Colonic mucosa (tissue), 4 donors: ENCODE measurements at regions not wholly inside any gene's neighbourhood (a gene's known extent, or its start where the extent isn't known, plus 50 kb on each side); places are given as distances from the start of the nearest gene placed in this dataset.

ENCODE experiments used
- DNase-seq: peaks from one replicate; pipeline ENCODE4 v3.0.0-alpha.2; 2020
- H3K27ac ChIP-seq: fragments of 200-600 bp; one replicate; pipeline ENCODE4 v1.8.0; 2021
- H3K27me3 ChIP-seq: fragments of 200-600 bp; one replicate; pipeline ENCODE4 v1.8.0; 2021
- H3K36me3 ChIP-seq: fragments of 200-600 bp; one replicate; pipeline ENCODE4 v1.8.0; 2021
- H3K4me1 ChIP-seq: fragments of 200-600 bp; one replicate; pipeline ENCODE4 v1.8.0; 2021; ENCODE audit warnings: mild to moderate bottlenecking
- H3K4me3 ChIP-seq: fragments of 200-600 bp; one replicate; pipeline ENCODE4 v1.8.0; 2021
- H3K9ac ChIP-seq, 2 donors: one replicate each; pipeline ENCODE4 v1.7.0; 2013; ENCODE audit warnings: control low read depth in 2 of 2, low read depth in 2 of 2, low read length in 2 of 2
- H3K9me3 ChIP-seq: fragments of 200-600 bp; one replicate; pipeline ENCODE4 v1.8.0; 2021
- intact Hi-C: fragments of 100-400 bp; cut with DNase I; formaldehyde crosslinking; loops from one replicate; pipeline ENCODE4 v1.14.1; 2022
- TF ChIP-seq, protein P1 (sequence below): fragments of 200-600 bp; IDR thresholded peaks from one replicate; pipeline ENCODE4 v1.8.0; 2022; ENCODE audit warnings: antibody characterized with exemption, mild to moderate bottlenecking
- donor health status: healthy.
- donor health status: DM: no; HTN: no; CAD: no.
- donor health status: DM: no; HTN: no; CAD: no.

DNA sequence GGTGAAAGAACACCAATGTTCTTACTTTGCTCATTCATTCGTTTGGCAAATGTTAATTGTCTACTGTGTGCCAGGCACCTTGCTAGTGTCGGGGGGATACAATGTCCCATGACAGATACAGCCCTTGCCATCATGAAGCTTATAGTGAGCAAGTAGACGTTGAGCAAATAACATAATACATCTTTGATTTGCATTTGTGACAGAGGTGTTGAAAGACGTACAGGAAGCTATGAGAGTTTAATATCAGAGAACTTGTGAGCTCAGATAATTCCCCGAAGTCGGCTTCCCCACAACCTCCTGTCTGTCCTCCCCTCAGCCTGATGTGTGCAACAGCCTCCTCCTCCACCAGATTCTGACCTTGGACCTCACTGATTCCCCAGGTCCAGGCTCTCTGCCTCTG is 138.0 kb upstream of the SDK2 start:
- Histone ChIP-seq H3K4me1 (peaks cover 5% of the 10 kb centered on the region), H3K9ac (peak overlapping the region in 1 of 2 donors; percentile 12), H3K27ac (no peak overlapping the region), H3K36me3 (no peaks in the 10 kb centered on the region), H3K27me3 (no peaks in the 10 kb centered on the region), H3K9me3 (no peaks in the 10 kb centered on the region), H3K4me3 (no peak overlapping the region)
- no peak for DNase-seq
- TF ChIP-seq, protein P1, sequence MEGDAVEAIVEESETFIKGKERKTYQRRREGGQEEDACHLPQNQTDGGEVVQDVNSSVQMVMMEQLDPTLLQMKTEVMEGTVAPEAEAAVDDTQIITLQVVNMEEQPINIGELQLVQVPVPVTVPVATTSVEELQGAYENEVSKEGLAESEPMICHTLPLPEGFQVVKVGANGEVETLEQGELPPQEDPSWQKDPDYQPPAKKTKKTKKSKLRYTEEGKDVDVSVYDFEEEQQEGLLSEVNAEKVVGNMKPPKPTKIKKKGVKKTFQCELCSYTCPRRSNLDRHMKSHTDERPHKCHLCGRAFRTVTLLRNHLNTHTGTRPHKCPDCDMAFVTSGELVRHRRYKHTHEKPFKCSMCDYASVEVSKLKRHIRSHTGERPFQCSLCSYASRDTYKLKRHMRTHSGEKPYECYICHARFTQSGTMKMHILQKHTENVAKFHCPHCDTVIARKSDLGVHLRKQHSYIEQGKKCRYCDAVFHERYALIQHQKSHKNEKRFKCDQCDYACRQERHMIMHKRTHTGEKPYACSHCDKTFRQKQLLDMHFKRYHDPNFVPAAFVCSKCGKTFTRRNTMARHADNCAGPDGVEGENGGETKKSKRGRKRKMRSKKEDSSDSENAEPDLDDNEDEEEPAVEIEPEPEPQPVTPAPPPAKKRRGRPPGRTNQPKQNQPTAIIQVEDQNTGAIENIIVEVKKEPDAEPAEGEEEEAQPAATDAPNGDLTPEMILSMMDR = no peak
- intact Hi-C loops = no loop called here

DNA sequence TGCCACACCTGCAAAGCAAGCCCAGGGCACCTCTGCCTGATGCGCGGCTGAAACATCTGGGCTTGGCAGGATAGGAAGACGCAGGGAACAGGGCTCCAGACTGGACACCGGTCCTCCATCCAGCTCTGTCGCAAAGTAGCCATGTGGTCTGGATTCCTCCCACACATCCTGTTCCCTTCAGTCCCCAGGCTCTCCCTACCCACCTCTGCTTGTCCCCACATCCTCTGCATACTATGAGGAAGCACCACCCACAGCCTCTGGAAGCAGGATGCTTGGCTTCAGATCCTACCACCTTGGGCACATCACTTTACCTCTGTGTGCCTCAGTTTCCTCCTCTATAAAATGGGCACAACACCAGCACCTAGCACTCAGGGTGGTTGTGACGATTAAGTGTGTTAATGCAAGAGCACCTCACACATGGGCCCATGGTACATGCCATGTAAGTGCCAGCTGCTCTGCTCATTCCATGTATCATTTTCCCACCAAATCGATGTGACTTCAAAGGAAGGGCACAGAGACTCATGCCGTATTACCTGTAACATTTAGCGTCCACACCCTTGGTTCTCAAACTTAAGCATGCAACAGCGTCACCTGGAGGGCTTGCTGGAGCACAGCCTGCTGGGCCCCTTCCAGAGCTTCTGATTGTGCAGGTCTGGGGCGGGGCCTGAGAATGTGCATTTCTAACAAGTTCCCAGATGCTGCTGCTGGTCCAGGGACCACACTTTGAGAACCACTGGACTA is 138.6 kb upstream of the SDK2 start:
- peaks cover 5% of the 10 kb centered on the region for H3K4me1 ChIP-seq

DNA sequence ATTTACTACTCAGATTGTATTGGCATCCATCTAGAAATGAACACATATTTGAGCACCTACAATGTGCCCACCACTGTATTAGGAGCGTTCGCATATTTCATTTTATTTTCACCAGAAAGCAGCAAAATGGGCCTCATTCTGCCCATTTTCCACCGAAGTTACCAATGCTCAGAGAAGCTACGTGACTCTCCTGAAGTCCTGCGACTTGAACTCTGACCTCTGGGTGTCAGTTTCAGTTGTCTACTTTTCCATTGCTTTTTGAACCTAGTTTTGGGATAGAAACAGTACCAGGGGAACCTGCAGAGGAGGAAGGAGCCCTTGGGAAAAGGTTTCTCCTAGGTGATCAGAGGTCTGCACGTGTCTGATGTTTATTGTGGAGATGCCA is 139.1 kb upstream of the SDK2 start:
- H3K27me3 ChIP-seq = no peaks in the 10 kb centered on the region
- H3K4me3 ChIP-seq = no peak overlapping the region
- peaks cover 5% of the 10 kb centered on the region for H3K4me1 ChIP-seq
- no peak overlapping the region for H3K9ac ChIP-seq
- no peak for DNase-seq
- TF ChIP-seq, protein P1 = no peak
- H3K36me3 ChIP-seq = no peaks in the 10 kb centered on the region
- H3K27ac ChIP-seq = no peak overlapping the region
- intact Hi-C loops = no loop called here
- H3K9me3 ChIP-seq = no peaks in the 10 kb centered on the region

More for the DNA sequence above, 138.6 kb upstream of the SDK2 start:
- TF ChIP-seq, protein P1 = peak; percentile 29
- no peaks in the 10 kb centered on the region for H3K36me3 ChIP-seq
- no peak overlapping the region for H3K4me3 ChIP-seq
- H3K27ac ChIP-seq = no peak overlapping the region
- intact Hi-C loops = no loop called here
- peak overlapping the region in 1 of 2 donors; percentile 12 for H3K9ac ChIP-seq
- no peaks in the 10 kb centered on the region for H3K27me3 ChIP-seq
- peak; percentile 37 for DNase-seq
- H3K9me3 ChIP-seq = no peaks in the 10 kb centered on the region

DNA sequence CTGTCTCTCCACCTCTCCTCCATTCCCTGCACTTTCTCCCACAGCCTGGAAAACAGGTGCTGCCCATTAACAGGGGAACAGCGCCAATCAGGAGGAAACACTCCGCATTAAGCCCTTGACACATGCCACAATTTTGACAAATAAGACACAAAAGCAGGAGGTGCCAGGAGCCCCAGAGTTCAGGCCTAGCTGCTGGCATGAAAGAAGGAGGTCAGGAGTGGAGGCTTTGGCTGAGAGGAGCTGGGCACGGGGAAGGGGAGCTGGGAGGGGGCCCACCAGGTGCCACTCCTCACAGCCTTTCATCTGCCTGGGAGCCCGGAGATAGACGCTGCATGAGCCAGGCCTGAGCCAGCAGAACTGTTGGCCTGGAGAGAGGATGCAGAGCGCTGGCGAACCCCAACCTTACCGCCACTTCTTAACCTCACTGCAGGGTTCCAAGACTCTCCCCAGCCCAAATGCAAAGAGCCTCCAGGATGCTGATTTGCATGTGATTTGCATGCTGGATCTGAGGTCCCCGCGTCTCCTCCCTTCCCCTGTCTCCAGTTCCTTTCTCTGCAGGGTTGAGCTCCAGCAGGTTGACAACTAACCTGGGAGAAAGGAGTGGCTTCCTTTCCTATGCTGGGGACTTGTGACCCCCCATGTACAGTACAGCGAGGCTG is 139.8 kb upstream of the SDK2 start:
- no peaks in the 10 kb centered on the region for H3K27me3 ChIP-seq
- no peak for DNase-seq
- intact Hi-C loops = no loop called here
- no peak overlapping the region for H3K27ac ChIP-seq
- H3K4me1 ChIP-seq = peaks cover 5% of the 10 kb centered on the region
- no peak overlapping the region for H3K4me3 ChIP-seq
- H3K9me3 ChIP-seq = no peaks in the 10 kb centered on the region
- TF ChIP-seq, protein P1 = no peak
- H3K36me3 ChIP-seq = no peaks in the 10 kb centered on the region
- H3K9ac ChIP-seq = no peak overlapping the region

DNA sequence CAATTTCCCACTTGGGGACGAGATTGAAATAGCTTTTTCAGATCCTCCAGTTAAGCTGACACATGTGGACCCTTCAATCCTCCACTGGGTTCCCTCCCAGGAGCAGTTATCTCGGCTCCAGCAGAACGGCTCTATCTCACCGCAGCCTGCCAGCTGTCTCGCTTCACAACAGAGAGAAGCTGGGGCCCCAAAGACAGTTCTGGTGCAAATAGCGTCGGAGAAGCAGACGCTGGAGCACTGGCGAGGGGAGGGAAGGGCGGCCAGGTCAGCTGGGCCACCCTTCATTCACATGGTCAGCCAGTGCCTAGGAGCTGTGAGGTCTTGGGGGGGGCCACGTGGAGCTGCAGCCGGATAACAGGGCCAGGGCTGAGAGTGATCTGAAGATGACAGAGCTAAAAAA is 141.3 kb upstream of the SDK2 start:
- TF ChIP-seq, protein P1 = no peak
- no peak overlapping the region for H3K27ac ChIP-seq
- no peak for DNase-seq
- H3K4me3 ChIP-seq = no peak overlapping the region
- intact Hi-C loops = no loop called here
- H3K9ac ChIP-seq = no peak overlapping the region
- no peaks in the 10 kb centered on the region for H3K9me3 ChIP-seq
- no peaks in the 10 kb centered on the region for H3K36me3 ChIP-seq
- H3K27me3 ChIP-seq = no peaks in the 10 kb centered on the region
- H3K4me1 ChIP-seq = peaks cover 5% of the 10 kb centered on the region
